ENCODE measurements at regions not wholly inside any gene's neighbourhood (a gene's known extent, or its start where the extent isn't known, plus 50 kb on each side); places are given as distances from the start of the nearest gene placed in this dataset.

DNA sequence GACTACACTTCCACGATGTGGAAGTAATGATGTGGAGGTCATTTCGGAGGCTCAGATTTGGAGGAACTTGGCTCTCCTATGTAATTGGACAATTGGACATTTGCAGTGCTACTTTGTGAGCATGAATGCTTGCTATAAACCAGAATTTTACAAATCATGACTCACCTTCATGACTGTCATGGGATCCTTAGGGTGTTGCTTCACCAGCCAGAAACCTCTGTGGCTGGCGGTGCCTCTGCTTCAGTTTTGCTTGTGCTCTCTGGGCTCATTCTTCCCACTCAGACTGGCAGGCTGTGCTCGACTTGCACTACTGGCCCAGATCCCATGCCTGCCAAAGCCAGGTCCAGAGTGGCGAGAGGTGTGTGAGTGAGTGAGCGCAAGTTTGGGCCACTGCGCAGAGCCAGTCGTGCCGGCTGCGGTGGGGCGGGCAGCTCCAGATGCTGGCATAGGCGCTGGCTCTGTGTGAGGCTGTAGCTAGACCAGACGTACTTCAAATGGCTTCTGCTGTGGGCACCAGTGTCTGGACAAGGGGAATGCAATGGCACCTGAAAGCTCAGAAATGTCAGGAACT, 387.8 kb downstream of the AEBP2 start:
- DNase-seq (ENCODE audit: low spot score), result no peak

DNA sequence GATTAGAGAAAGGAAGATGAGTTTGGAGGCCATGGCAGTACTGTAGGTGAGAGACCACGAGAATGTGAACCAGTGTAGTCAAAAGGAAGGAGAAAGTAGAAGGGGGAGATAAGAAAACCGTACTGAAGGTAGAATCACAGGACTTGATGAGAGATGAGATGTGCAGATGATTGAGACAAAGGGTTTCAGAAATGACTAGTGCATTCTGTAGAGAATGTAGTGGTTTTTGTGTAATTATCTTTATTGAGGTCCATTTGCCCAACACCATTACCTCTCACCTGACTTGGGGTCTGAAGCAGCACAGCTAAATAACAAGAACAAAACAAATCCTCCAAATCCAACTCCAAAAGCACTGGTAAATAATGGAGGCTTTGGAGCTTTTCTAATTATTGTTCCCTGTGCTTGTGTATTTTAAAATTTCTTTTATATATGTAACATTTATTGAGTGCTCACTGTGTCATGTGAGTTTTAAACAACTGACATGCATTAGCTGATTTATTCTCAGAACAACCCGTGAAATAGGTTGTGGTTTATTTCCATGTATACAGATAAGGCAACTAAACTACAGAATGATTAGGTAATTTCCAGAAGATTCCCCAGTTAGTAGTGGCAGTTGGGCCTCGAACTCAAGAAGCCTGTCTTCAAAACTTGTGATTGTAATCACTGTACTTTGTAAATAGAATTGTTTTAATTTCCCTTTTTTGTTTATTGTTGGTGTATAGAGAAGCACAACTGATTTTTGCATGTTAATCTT, 390.0 kb downstream of the AEBP2 start:
- no peak for DNase-seq (ENCODE audit: low spot score)

DNA sequence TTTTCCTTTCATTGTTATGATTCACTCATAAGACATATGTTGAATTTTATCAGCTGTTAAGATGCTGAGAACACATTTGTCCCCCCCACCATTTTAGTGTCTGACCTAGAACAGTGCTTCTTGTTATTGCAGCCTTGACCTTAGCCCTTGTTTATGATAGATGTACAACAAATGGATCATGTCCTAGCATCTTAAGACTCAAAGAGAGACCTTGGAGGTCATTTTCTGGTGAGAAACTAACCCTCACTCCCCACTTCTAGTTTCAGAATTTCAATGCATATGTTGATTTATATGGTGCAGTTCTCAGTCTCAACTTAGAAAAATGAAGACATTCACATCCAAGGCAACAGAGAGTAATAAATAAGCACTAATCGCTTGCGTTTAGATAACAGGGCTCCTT, 391.2 kb downstream of the AEBP2 start:
- no peak for DNase-seq (ENCODE audit: low spot score)

DNA sequence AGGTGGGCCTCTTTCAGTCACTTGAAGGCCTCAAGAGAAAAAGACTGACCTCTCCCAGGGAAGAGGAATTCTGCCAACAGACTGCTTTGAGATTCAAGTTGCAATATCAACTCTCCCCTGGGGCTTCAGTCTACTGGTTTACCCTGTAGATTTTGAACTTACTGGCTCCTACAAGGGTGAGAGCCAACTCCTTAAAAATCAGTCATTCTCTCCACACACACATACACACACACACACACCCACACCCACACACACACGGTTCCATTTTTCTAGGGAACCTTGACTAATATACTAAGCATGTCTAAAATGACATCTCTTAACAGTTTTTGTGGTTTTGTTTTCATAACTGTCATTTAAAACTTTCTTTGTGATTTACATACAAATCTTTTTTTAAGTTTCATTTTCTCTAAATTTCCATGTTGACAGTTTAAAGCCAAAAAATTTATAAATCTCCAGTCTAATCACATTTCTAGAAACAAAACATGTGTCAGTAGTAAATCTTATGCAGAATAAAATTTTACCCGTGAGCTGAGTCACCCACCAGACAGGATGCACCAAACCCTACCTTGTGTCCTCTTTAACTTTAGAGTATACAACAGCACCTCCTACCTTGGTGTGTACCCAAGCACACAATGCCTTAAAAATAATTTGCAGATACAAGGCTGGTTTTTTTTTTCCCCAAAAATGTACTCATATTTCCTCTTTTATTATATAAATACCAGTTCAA, 394.6 kb downstream of the AEBP2 start:
- no peak for DNase-seq (ENCODE audit: low spot score)

DNA sequence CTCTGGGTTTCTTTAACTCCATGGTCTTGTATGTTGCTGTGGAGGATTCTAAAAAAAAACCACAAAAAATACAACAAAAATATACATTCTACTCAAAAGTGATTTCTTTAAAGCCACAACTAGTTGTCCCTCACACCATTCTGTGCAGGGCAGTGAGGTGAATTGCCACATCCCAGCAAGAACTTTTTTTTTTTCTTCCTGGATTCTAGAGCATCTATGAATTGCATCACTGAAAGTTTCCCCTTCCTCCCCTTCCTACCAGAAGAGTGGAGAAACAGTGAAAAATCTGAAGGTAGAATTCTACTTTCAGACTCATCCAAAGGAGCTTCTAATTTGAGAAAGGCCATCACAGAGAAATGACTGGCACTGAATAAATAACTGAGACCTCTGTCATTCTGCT, 395.3 kb downstream of the AEBP2 start:
- no peak for DNase-seq (ENCODE audit: low spot score)

DNA sequence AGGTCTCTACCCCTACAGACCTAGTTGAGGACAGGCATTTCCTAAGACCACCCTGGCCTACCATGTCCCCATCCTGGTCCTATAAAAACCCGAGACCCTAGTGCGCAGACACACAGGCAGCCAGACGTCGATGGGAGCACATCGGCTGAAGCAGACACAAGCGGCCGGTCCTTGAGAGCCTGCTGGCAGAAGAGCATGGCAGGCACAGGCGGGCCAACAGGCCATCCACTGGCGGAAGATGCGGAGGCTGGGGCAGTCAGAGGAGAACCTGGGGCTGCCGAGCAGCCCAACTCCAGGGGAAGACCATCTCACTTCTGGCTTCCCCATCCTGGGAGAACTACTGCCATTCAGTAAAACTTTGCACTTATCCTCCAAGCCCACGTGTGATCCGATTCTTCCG, 396.8 kb downstream of the AEBP2 start:
- no peak for DNase-seq (ENCODE audit: low spot score)

DNA sequence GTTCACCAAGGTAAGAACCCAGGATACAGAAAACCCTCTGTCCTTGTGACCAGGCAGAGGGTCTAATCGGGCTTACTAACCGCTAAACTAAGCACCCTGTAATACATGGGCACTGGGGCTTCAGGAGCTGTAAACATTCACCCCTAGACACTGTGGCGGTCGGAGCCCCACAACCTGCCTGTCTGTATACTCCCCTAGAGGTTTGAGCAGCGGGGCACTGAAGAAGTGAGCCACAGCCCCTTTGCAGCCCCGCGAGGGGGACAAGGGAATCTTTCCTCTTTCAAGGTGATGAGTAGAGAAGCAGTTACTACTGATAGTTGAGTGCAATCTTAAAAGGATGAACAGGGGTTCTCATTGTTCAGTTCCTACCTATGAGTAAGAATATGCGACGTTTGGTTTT, 397.2 kb downstream of the AEBP2 start:
- DNase-seq (ENCODE audit: low spot score), result no peak

DNA sequence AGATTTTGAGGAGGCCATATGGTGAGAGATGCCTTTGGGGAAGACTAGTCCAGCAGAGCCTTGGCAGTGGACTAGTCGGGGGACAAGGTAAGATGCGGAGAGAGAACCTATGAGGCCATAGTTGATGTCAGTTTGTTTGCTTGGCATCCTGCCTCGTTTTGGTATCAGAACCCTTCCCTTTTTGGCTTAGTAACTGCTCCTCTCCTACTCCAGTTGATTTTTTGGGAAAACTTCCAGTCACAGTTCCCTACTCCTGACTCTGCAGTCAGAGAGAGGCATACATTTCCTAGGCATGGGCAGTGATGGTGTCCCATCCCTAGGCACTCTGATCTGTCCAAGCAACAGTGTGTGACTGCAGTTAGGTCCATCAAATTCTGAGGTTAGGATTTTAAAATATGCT, 398.3 kb downstream of the AEBP2 start:
- DNase-seq (ENCODE audit: low spot score), result no peak

DNA sequence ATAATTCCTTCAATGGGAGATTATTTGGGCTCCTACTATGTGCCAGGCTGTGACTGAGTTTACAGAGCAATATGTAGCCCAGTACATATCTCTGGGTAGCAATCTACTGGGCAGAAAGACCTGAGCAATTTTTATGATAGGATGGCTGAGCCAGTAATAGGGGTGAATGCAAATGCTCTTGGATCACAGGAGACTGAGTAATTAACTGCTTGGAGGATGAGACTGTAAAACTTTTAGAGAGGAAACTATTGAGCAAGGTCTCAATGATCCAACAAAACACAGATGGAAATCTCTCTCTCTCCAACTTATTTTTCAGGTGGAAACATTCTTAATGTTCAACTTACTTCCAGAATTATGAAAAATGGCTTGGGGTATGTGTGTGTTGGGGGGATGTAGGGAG, 402.2 kb downstream of the AEBP2 start:
- no peak for DNase-seq (ENCODE audit: low spot score)

DNA sequence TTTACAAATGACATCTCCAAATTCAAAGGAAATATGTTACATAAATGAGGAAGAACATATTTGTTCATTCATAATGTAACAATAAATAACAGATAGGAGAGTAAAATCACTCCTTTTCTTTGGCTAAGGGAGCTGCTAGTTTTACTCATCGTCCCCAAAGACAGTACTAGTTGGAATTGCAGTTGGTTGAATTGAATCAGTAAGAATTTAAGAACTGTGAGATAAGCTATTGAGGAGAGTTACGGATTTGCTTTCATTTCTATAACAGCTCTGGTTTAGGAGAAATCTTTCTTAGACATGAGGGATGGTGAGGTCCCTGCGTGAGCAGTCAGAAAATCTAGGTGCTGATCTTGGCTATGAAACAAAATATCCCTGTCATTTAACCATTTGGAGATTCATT, 402.8 kb downstream of the AEBP2 start:
- no peak for DNase-seq (ENCODE audit: low spot score)

DNA sequence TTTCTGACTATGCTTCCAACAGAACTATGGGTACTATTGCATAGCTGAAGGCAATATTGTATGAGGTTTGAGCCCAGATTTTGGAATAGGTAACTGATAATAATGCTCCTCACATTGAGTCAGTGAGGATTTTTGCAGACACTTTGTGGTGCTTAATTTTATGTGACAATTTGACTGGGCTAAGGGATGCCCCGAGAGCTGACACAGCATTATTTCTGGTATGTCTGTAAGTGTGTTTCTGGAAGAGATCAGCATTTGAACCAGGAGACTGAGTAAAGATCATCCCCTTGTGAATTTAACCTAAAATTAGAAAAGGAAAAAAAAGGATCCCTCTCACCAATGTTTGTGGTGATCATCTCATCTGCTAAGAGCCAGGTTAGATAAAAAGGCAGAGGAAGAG, 404.9 kb downstream of the AEBP2 start:
- DNase-seq (ENCODE audit: low spot score), result no peak

DNA sequence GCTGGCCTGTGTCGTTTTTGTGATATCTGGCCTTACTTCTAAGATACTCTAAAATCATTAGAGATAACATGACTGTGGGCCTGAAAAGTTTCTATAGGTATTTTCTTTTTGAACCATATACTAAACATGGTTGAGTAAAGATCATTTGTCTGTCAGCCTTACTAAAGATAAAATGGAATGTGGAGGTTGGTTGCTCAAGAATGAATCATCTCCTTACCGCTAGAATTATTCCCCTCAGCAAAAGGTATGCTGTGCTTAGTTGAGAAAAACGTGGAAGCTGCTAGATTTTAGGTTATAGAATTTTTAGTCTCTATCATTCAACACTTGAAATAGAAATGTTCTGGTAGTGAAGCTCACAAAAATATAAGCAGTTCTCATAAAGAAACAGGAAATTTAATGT, 407.3 kb downstream of the AEBP2 start:
- DNase-seq (ENCODE audit: low spot score), result no peak

DNA sequence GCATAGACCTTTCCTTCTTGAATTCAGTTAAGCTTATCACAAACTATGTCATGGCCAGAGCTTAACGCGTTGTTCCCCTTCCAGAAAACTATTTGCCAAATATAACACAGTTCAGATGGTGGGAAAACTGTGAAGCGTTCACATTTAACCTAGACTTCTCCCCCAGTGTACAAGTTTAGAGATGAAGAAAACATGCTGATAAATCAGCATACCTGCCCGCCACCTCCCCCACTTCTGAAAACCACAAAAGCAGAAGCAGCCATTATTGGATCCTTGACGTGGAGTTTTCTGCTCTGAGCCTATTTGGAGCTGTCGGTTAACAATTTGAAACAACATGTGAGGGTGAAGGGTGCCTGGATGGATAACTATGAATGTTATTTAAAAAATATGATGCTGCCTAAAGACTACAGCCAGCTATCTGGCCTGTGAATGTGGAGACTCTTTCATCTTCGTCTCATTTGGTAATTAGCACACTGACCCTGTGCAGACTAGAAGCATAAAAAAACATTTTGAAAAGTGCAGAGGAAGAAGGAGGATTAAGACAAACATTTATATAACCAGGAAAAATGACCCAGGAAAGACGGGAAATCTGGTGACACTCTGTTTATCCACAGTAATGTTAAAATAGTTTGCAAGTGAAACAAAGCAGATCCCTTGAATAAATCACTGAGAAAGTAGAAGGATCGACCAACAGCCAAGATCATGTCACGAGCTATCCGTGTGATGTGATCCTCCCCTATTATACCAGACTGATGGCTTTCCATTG, 408.2 kb downstream of the AEBP2 start:
- no peak for DNase-seq (ENCODE audit: low spot score)

DNA sequence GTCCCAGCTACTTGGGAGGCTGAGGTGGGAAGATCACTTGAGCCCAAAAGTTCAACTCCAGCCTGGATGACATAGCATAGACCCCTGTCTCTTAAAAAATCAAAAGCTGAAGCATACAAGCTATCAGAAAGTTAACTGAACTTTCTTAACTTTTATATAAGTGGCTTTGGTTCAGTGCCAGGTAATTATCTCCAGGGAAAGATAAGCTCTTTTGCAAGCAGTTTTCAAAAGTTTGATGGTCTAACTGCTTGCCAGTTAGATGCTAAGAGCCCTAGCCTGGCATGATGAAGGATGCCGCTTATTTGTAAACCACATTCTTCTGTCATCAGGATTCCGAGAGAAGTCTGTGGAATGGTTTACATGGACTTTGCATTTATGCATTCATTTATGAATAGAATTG, 409.1 kb downstream of the AEBP2 start:
- DNase-seq (ENCODE audit: low spot score), result no peak

DNA sequence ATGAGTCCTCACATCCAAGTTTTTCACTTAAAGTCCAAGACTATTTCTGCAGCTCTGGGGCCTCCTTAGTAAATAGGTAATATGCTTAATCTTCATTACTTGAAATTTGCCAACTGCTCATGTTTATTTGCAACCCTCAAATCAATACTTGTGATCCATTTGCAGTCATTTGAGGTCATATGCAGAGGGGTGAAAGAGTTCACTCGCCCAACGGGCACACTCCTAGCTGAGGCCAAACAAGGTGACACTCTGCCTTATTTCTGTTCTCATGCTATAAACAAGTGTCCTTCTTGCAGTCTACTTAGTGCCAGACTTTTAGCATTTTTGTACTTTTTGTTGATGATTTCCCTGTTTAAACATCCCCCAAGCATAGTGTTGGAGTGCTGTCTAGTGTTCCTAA, 409.9 kb downstream of the AEBP2 start:
- no peak for DNase-seq (ENCODE audit: low spot score)

DNA sequence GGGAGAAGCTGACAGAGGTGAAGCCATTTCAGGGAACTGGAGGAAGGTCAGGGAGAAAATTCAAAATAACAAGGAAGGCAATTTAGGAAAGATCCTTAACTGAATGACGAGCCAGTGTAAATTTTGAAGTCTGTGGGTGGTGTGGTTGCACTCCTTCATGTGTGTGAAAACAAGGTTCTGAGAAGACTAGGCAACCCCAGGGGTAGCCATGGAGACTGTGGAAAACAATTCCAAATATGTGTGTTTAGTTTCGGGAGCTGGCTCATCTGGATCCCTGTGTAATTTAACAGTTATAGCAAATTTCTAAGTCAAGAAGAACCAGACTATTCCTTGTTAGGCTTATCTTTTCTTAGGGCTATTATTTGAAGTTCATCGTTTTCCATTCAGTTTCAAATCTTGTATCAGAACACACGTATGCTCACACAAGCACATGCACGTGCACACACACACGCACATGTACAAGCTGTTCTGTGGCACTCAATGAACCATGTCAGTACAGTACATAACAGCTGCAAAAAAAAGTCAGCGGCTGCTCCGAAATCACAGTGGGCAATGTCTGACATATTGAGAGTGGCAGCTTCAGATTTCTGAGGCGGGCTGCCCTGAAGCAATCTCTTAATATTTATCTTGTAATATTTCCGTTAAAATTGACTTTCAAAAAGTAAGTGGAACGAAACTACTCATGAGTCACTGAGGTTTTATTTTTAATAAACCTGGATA, 411.2 kb downstream of the AEBP2 start:
- DNase-seq (ENCODE audit: low spot score), result no peak

DNA sequence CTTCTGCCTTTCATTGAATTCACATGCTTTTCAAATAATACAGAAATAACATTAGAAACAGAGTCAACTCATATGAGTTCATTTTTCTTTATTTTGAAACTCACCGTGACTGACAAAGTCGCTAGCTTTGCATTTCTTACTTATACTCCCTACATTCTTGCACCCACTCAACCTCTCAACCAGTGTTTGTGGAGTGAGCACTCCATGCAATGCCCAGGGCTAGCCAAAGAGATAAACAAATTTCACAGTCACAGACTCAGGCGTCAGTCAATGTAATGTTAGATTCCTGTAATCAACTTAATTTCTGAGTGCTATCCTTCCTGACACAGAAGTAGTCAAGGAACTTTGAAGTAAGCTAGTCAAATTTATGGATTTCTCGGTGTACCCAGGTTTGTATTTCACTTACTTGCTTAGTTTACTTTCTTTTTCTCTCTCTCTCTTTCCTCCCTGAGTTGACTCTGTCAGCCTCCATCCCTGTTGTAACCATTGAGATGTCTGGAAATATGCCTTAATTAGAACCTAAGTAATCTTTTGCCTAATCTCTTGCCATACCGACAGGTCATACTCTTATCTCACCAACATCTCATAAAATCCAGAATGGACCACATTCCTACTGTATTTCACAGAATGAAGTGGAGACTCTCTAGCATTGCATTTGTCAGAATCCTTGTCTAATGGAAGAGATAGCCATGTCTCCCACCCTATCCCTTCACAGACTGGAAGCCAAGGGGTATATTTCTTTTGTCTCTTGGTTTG, 413.0 kb downstream of the AEBP2 start:
- no peak for DNase-seq (ENCODE audit: low spot score)

DNA sequence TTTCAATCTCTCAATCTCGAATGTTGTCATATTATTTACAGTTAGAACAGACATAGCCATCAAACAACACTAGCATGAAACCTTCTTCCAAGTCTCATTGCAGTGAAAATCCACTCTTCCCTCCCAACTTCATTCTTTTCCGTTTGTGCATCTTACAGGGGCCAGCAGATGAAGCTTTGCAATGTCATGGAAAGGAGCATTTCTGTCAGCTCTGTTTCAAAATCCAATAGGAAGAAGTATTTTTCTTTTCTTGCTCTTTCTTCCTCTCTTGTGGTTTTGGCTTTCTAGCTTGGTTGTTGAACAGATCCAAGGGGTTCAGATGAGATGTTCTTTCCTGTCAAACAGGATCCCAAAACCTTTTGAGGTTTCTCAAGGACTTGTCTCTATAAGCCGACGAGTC, 416.6 kb downstream of the AEBP2 start:
- no peak for DNase-seq (ENCODE audit: low spot score)

DNA sequence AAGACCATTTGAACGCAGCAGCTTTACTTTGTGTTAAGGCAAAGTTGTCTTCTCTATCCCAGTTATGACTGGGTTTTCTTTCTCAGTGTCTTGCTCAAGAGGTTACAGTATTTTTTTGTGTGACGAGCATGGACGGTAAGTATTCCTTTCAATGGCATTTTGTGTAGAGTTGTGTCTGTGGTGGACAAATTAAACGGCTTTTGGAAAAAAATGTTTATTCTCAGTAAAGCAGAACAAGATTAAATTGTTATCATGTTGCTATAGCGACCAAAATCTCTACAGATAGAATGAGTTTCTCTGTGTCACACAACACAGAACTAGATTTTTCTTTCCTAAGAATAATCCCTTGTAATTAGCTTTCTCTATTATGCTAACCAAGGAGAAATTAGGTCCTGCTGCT, 417.1 kb downstream of the AEBP2 start:
- DNase-seq (ENCODE audit: low spot score), result no peak

DNA sequence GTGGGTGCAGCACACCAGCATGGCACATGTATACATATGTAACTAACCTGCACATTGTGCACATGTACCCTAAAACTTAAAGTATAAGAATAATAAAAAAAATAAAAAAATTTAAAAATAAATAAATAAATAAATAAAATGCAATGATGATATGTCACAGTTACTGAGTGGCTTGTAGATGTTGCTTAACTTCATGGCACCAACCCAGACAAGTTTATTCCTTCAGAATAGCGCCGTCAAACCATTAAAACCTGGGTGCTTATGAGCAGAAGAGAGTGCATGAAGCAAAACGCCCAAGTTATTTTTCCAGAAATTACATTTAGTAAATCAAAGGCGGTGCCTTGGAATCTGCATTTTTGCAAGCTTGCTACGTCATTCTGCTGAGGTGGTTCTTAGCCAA, 417.9 kb downstream of the AEBP2 start:
- no peak for DNase-seq (ENCODE audit: low spot score)

DNA sequence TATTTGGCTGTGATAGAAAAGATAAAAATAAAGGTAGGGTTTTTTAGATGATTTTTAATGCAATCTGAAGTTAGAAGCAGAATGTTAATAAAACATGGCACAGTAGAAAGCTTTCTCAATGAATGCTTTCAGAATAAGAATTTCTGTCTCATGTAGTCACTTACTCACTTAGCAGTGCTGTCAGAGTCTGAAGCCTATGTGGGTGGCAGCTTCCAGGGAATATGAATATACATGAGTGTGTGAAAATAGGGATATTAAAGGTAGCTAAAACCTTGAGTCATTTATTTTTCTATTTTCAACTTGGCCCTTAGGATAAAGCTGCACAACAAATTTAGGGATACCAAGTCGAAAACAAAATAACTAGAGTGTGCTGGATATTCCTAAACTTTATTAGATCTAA, 427.9 kb downstream of the AEBP2 start:
- no peak for DNase-seq (ENCODE audit: low spot score)

Data from pons (tissue), 1 donor.